ENCODE measurements at regions not wholly inside any gene's neighbourhood (a gene's known extent, or its start where the extent isn't known, plus 50 kb on each side); places are given as distances from the start of the nearest gene placed in this dataset.
"Not testable (repeated sequence)": the region's sequence is repeated elsewhere in the genome, so short reads cannot be mapped to it uniquely, and the experiment has no call there.

DNA sequence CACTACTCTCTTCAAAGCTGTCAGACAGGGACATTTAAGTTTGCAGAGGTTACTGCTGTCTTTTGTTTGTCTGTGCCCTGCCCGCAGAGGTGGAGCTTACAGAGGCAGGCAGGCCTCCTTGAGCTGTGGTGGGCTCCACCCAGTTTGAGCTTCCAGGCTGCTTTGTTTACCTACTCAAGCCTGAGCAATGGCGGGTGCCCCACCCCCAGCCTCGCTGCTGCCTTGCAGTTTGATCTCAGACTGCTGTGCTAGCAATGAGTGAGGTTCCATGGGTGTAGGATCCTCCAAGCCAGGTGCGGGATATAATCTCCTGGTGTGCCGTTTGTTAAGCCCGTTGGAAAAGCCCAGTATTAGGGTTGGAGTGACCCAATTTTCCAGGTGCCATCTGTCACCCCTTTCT lies 581.2 kb downstream of the ANKRD50 start:
- FAIRE-seq; H3K36me3 ChIP-seq (ENCODE audit: control insufficient read depth in 3 of 3, insufficient read depth in 2 of 3, low read depth in 1 of 3, low read length in 3 of 3); H3K27me3 ChIP-seq (ENCODE audit: control insufficient read depth in 3 of 3, insufficient read depth in 3 of 3, low read length in 3 of 3); H3K4me1 ChIP-seq (ENCODE audit: control insufficient read depth in 3 of 3, insufficient read depth in 2 of 3, low read depth in 1 of 3, low read length in 2 of 3); H3K27ac ChIP-seq (ENCODE audit: low read depth in 1 of 3, low read length in 2 of 3); H3K4me3 ChIP-seq (ENCODE audit: low read depth in 1 of 3, low read length in 3 of 3); DNase-seq; H3K9me3 ChIP-seq (ENCODE audit: control insufficient read depth in 2 of 2, insufficient read depth in 1 of 2, low read depth in 1 of 2, low read length in 1 of 2): not testable (repeated sequence)
- WGBS, 3 donors, result 81 to 95% (median 92%) methylated on average over 6 of the region's 6 CpGs

DNA sequence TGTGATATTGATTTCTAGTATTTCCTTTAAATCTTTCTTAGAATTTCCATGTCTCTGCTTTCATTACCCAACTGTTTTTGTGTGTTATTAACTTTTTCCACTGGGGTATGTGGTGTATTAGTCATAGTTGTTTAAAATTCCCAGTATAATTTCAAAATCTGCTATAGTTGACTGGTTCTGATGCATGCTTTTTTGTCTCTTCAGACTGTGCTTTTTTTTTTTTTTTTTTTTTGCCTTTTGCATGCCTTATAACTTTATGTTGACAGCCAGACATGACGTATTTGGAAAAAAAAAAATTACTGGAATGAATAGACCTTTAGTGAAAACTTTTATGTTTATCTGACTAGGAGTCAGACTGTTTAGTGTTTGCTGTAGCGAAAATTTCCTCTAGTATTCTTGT lies 580.4 kb downstream of the ANKRD50 start:
- no peaks in the 10 kb centered on the region for H3K4me1 ChIP-seq (ENCODE audit: control insufficient read depth in 3 of 3, insufficient read depth in 2 of 3, low read depth in 1 of 3, low read length in 2 of 3)
- H3K9me3 ChIP-seq (ENCODE audit: control insufficient read depth in 2 of 2, insufficient read depth in 1 of 2, low read depth in 1 of 2, low read length in 1 of 2), result no peaks in the 10 kb centered on the region
- WGBS, 3 donors, result 56 to 82% (median 61%) methylated on average over 2 of the region's 2 CpGs
- H3K27me3 ChIP-seq (ENCODE audit: control insufficient read depth in 3 of 3, insufficient read depth in 3 of 3, low read length in 3 of 3), result no peaks in the 10 kb centered on the region
- no peak for DNase-seq
- H3K27ac ChIP-seq (ENCODE audit: low read depth in 1 of 3, low read length in 2 of 3), result no peak overlapping the region
- no peaks in the 10 kb centered on the region for H3K36me3 ChIP-seq (ENCODE audit: control insufficient read depth in 3 of 3, insufficient read depth in 2 of 3, low read depth in 1 of 3, low read length in 3 of 3)
- no peak overlapping the region for H3K4me3 ChIP-seq (ENCODE audit: low read depth in 1 of 3, low read length in 3 of 3)
- no peak for FAIRE-seq

DNA sequence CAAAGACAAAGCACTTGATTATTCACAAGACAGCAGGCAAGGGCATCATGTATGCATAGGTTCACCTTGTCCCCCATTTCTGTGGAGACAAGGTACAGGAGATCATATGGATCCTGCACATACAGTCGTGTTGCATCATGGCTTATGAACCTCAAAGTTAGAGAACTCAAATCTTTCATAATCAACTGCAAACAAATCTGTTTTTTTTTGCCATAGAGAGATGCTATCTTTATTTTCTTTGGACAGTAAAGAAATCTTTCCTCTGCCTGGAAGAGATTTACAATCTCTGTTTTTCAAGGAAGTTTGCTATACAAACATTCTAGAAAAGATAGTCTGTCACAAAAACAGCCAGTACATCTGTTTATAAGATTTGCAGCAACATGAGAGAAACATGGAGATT lies 578.8 kb downstream of the ANKRD50 start:
- no peaks in the 10 kb centered on the region for H3K36me3 ChIP-seq (ENCODE audit: control insufficient read depth in 3 of 3, insufficient read depth in 2 of 3, low read depth in 1 of 3, low read length in 3 of 3)
- WGBS, 3 donors, result 50 to 66% (median 55%) methylated on average over 1 of the region's 1 CpG

DNA sequence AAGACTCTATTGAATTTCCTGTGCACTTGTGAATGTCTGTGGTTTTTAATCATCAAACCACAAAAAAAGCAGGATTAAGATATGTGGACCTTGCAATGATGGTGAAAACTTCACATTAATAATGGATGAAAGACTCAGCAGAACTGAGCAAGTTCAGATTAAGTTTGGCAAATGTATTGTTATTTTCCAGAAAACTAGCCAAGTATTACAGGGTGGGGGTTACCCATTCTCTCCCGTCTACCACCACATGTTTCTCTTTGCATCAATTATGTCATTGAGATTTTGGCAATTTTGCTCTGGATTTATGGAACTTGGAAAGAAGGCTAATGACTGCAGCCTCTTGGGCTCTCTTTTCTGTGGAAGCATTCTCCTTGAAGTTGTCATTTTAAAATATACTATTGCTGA lies 577.1 kb downstream of the ANKRD50 start:
- DNase-seq, result no peak
- Histone ChIP-seq H3K27ac (ENCODE audit: low read depth in 1 of 3, low read length in 2 of 3) (no peak overlapping the region), H3K27me3 (ENCODE audit: control insufficient read depth in 3 of 3, insufficient read depth in 3 of 3, low read length in 3 of 3) (no peaks in the 10 kb centered on the region), H3K36me3 (ENCODE audit: control insufficient read depth in 3 of 3, insufficient read depth in 2 of 3, low read depth in 1 of 3, low read length in 3 of 3) (no peaks in the 10 kb centered on the region), H3K4me1 (ENCODE audit: control insufficient read depth in 3 of 3, insufficient read depth in 2 of 3, low read depth in 1 of 3, low read length in 2 of 3) (no peaks in the 10 kb centered on the region), H3K4me3 (ENCODE audit: low read depth in 1 of 3, low read length in 3 of 3) (no peak overlapping the region), H3K9me3 (ENCODE audit: control insufficient read depth in 2 of 2, insufficient read depth in 1 of 2, low read depth in 1 of 2, low read length in 1 of 2) (no peaks in the 10 kb centered on the region)
- WGBS, 3 donors, result 49 to 71% (median 65%) methylated on average over 1 of the region's 1 CpG
- FAIRE-seq, result no peak

More for the DNA sequence above, 578.8 kb downstream of the ANKRD50 start:
- no peaks in the 10 kb centered on the region for H3K27me3 ChIP-seq (ENCODE audit: control insufficient read depth in 3 of 3, insufficient read depth in 3 of 3, low read length in 3 of 3)
- H3K27ac ChIP-seq (ENCODE audit: low read depth in 1 of 3, low read length in 2 of 3), result no peak overlapping the region
- no peak for FAIRE-seq
- no peak overlapping the region for H3K4me3 ChIP-seq (ENCODE audit: low read depth in 1 of 3, low read length in 3 of 3)
- no peak for DNase-seq
- H3K4me1 ChIP-seq (ENCODE audit: control insufficient read depth in 3 of 3, insufficient read depth in 2 of 3, low read depth in 1 of 3, low read length in 2 of 3), result no peaks in the 10 kb centered on the region
- no peaks in the 10 kb centered on the region for H3K9me3 ChIP-seq (ENCODE audit: control insufficient read depth in 2 of 2, insufficient read depth in 1 of 2, low read depth in 1 of 2, low read length in 1 of 2)

DNA sequence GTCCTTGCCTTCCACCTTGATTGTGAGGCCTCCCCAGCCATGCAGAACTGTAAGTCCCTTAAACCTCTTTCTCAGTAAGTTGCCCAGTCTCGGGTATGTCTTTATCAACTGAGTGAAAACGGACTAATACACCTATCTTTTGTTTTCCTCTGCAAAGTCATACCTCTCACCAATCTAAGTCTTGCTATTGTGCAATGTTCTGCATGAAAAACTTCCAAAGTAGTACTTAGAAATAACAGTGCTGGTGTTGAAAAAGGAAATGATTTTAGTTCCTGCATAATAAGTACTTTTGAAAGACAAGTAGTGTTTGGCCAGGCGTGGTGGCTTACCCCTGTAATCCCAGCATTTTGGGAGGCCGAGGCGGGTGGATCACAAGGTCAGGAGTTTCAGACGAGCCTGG lies 573.5 kb downstream of the ANKRD50 start:
- no peaks in the 10 kb centered on the region for H3K9me3 ChIP-seq (ENCODE audit: control insufficient read depth in 2 of 2, insufficient read depth in 1 of 2, low read depth in 1 of 2, low read length in 1 of 2)
- no peaks in the 10 kb centered on the region for H3K4me1 ChIP-seq (ENCODE audit: control insufficient read depth in 3 of 3, insufficient read depth in 2 of 3, low read depth in 1 of 3, low read length in 2 of 3)
- H3K36me3 ChIP-seq (ENCODE audit: control insufficient read depth in 3 of 3, insufficient read depth in 2 of 3, low read depth in 1 of 3, low read length in 3 of 3), result no peaks in the 10 kb centered on the region
- DNase-seq (no peak), FAIRE-seq (no peak)
- no peaks in the 10 kb centered on the region for H3K27me3 ChIP-seq (ENCODE audit: control insufficient read depth in 3 of 3, insufficient read depth in 3 of 3, low read length in 3 of 3)
- H3K4me3 ChIP-seq (ENCODE audit: low read depth in 1 of 3, low read length in 3 of 3), result no peak overlapping the region
- H3K27ac ChIP-seq (ENCODE audit: low read depth in 1 of 3, low read length in 2 of 3), result no peak overlapping the region
- WGBS, 3 donors, result 80 to 84% (median 81%) methylated on average over 6 of the region's 6 CpGs

DNA sequence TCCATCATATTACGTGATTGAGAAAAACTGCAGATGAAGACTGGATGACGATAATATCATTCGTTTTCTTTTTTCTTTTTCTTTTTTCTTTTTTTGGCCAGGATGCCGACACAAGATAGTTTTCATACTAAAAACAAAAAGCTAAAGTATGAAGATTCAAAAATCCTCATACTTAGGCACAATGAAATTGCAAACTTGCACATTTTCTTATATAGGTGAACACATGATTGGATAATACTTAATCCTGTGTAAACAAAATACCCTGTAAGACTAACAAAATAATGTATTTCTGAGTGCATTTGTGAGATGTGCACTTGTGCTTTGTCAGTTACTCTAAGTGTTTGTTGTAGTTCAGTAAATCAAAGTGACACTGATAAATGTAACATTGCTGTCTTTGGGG lies 568.9 kb downstream of the ANKRD50 start:
- Histone ChIP-seq H3K4me1 (ENCODE audit: control insufficient read depth in 3 of 3, insufficient read depth in 2 of 3, low read depth in 1 of 3, low read length in 2 of 3) (no peaks in the 10 kb centered on the region), H3K9me3 (ENCODE audit: control insufficient read depth in 2 of 2, insufficient read depth in 1 of 2, low read depth in 1 of 2, low read length in 1 of 2) (no peaks in the 10 kb centered on the region), H3K27me3 (ENCODE audit: control insufficient read depth in 3 of 3, insufficient read depth in 3 of 3, low read length in 3 of 3) (no peaks in the 10 kb centered on the region), H3K27ac (ENCODE audit: low read depth in 1 of 3, low read length in 2 of 3) (no peak overlapping the region), H3K4me3 (ENCODE audit: low read depth in 1 of 3, low read length in 3 of 3) (no peak overlapping the region), H3K36me3 (ENCODE audit: control insufficient read depth in 3 of 3, insufficient read depth in 2 of 3, low read depth in 1 of 3, low read length in 3 of 3) (no peaks in the 10 kb centered on the region)
- DNase-seq (no peak), FAIRE-seq (no peak)
- WGBS, 3 donors, result 91 to 94% (median 93%) methylated on average over 4 of the region's 4 CpGs

DNA sequence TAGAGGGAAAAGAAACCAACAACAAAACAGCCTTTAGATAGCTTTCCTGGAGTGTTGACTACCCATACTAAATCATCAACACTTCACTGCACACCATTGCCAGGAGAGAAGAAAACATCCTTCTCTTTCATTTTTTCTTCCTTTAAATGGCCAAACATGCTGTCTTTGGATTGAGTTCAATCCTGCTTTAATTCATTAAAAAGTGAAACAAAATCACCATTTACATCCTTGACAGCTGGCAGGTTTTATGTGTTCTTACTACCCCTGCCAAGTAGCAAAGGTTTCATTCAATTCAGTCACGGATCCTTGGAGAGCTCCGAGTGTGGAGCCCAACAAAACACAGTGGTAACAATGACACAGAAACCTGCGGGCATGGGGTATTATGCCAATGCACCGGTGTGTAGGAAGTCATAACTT lies 568.3 kb downstream of the ANKRD50 start:
- Histone ChIP-seq H3K36me3 (ENCODE audit: control insufficient read depth in 3 of 3, insufficient read depth in 2 of 3, low read depth in 1 of 3, low read length in 3 of 3) (no peaks in the 10 kb centered on the region), H3K4me1 (ENCODE audit: control insufficient read depth in 3 of 3, insufficient read depth in 2 of 3, low read depth in 1 of 3, low read length in 2 of 3) (no peaks in the 10 kb centered on the region), H3K9me3 (ENCODE audit: control insufficient read depth in 2 of 2, insufficient read depth in 1 of 2, low read depth in 1 of 2, low read length in 1 of 2) (no peaks in the 10 kb centered on the region), H3K4me3 (ENCODE audit: low read depth in 1 of 3, low read length in 3 of 3) (no peak overlapping the region), H3K27ac (ENCODE audit: low read depth in 1 of 3, low read length in 2 of 3) (no peak overlapping the region), H3K27me3 (ENCODE audit: control insufficient read depth in 3 of 3, insufficient read depth in 3 of 3, low read length in 3 of 3) (no peaks in the 10 kb centered on the region)
- WGBS, 3 donors, result 69 to 73% (median 70%) methylated on average over 4 of the region's 4 CpGs
- no peak for FAIRE-seq
- DNase-seq, result no peak

DNA sequence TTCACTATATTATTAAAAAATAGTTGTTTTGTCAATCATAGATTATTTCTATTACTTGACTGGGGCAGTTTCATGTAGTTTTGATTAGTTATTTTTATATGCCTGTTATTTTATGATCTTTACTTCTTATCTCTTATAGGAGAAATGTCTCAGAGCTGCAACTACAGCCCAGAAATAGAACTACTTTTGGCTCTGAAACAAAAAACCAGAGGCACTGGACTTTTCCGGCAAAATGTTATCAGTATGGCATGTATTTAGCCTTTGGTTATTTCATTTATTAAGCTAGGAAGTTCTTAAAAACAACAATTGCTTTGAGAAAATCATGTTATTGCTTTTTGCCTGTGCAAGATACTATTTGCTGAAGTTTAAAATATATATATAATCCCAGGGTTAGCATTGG lies 566.5 kb downstream of the ANKRD50 start:
- Histone ChIP-seq H3K4me3 (ENCODE audit: low read depth in 1 of 3, low read length in 3 of 3) (no peak overlapping the region), H3K27me3 (ENCODE audit: control insufficient read depth in 3 of 3, insufficient read depth in 3 of 3, low read length in 3 of 3) (no peaks in the 10 kb centered on the region), H3K27ac (ENCODE audit: low read depth in 1 of 3, low read length in 2 of 3) (no peak overlapping the region), H3K36me3 (ENCODE audit: control insufficient read depth in 3 of 3, insufficient read depth in 2 of 3, low read depth in 1 of 3, low read length in 3 of 3) (no peaks in the 10 kb centered on the region), H3K4me1 (ENCODE audit: control insufficient read depth in 3 of 3, insufficient read depth in 2 of 3, low read depth in 1 of 3, low read length in 2 of 3) (no peaks in the 10 kb centered on the region), H3K9me3 (ENCODE audit: control insufficient read depth in 2 of 2, insufficient read depth in 1 of 2, low read depth in 1 of 2, low read length in 1 of 2) (no peaks in the 10 kb centered on the region)
- FAIRE-seq, result no peak
- 39 to 61% (median 52%) methylated on average over 1 of the region's 1 CpG for WGBS, 3 donors
- no peak for DNase-seq

DNA sequence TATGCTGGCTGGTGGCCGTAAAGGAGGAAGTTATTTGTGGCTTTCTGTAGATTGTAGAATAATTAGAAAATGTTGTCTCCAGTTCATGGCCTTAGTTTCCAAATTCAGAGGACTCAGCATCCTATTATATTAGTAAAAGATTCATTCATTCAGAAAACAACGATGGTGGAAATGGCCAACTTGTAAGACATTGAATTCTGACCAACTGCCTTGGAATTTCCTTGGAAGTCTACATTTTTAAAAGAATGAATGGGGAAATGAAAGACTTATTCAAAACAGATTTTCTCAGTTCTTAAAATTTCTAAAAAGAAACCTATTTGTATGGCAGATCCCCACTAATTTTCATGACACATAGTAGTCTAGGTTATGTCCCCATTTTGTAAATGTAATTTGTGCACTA lies 561.5 kb downstream of the ANKRD50 start:
- no peaks in the 10 kb centered on the region for H3K36me3 ChIP-seq (ENCODE audit: control insufficient read depth in 3 of 3, insufficient read depth in 2 of 3, low read depth in 1 of 3, low read length in 3 of 3)
- H3K27ac ChIP-seq (ENCODE audit: low read depth in 1 of 3, low read length in 2 of 3), result no peak overlapping the region
- H3K9me3 ChIP-seq (ENCODE audit: control insufficient read depth in 2 of 2, insufficient read depth in 1 of 2, low read depth in 1 of 2, low read length in 1 of 2), result no peaks in the 10 kb centered on the region
- H3K4me3 ChIP-seq (ENCODE audit: low read depth in 1 of 3, low read length in 3 of 3), result no peak overlapping the region
- FAIRE-seq (no peak), DNase-seq (no peak)
- WGBS, 3 donors, result 80 to 86% (median 81%) methylated on average over 2 of the region's 2 CpGs
- no peaks in the 10 kb centered on the region for H3K27me3 ChIP-seq (ENCODE audit: control insufficient read depth in 3 of 3, insufficient read depth in 3 of 3, low read length in 3 of 3)
- no peaks in the 10 kb centered on the region for H3K4me1 ChIP-seq (ENCODE audit: control insufficient read depth in 3 of 3, insufficient read depth in 2 of 3, low read depth in 1 of 3, low read length in 2 of 3)

All from small intestine (tissue), 7 donors.